ENCODE measurements at regions not wholly inside any gene's neighbourhood (a gene's known extent, or its start where the extent isn't known, plus 50 kb on each side); places are given as distances from the start of the nearest gene placed in this dataset.

DNA sequence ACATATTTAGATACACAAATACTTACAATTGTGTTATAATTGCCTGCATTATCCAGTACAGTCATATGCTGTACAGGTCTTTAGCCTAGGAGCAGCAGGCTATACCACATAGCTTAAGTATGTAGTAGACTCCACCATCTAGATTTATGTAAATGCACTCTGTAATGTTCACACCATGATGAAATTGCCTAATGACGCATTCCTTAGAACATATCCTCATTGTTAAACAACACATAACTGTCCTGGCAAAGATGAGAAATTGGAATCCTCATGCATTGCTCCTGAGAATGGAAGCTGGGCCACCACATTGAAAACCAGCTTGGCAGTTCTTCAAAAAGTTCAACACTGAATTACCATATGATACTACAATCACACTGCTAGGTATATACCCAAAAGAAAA is 1002.8 kb upstream of the CELF2 start:
- Histone ChIP-seq H3K4me3 (no peak overlapping the region), H3K36me3 (no peaks in the 10 kb centered on the region), H3K27me3 (no peaks in the 10 kb centered on the region), H3K27ac (no peak overlapping the region), H3K4me1 (no peaks in the 10 kb centered on the region), H3K9me3 (no peaks in the 10 kb centered on the region)
- TF ChIP-seq CTCF (IDR thresholded peaks at IDR 0.05) (no peak), POLR2A (IDR thresholded peaks at IDR 0.05) (no peak)
- DNase-seq, result no peak

- TF ChIP-seq POLR2A (IDR thresholded peaks at IDR 0.05) (no peak), CTCF (IDR thresholded peaks at IDR 0.05) (no peak)
- no peak overlapping the region for H3K27ac ChIP-seq
- H3K36me3 ChIP-seq, result no peaks in the 10 kb centered on the region
- no peaks in the 10 kb centered on the region for H3K27me3 ChIP-seq
- H3K4me1 ChIP-seq, result no peaks in the 10 kb centered on the region
- no peak for DNase-seq
- H3K9me3 ChIP-seq, result peaks cover 0 to 4% (median 0%) of the 10 kb centered on the region in 4 donors
- H3K4me3 ChIP-seq, result no peak overlapping the region
These were observed 1000.0 kb upstream of the CELF2 start for GRCh38 chr10:10017716-10018115.

DNA sequence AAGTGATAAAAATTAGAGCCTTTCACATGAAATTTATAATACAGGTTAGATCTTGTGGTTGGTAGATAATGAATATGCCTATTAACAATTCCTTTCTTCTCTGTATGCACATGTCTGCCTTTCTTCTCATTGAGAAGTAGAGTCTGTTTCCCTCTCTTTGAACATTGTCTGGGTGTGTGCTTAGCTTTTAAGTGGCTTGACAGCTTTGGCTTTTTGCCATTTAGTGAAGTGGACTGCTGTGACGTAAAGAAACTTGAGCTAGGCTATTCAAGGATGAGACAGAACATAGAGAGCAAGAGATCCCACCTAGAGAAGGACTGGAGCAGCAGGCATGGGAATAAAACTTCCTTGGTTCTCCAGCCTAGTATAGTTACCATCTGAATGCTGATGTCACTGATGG is 996.7 kb upstream of the CELF2 start:
- H3K36me3 ChIP-seq, result no peaks in the 10 kb centered on the region
- no peaks in the 10 kb centered on the region for H3K4me1 ChIP-seq
- H3K27me3 ChIP-seq, result no peaks in the 10 kb centered on the region
- H3K4me3 ChIP-seq, result no peak overlapping the region
- no peak for DNase-seq
- H3K27ac ChIP-seq, result no peak overlapping the region
- TF ChIP-seq POLR2A (IDR thresholded peaks at IDR 0.05) (no peak), CTCF (IDR thresholded peaks at IDR 0.05) (no peak)
- H3K9me3 ChIP-seq, result peaks cover 0 to 4% (median 0%) of the 10 kb centered on the region in 4 donors

DNA sequence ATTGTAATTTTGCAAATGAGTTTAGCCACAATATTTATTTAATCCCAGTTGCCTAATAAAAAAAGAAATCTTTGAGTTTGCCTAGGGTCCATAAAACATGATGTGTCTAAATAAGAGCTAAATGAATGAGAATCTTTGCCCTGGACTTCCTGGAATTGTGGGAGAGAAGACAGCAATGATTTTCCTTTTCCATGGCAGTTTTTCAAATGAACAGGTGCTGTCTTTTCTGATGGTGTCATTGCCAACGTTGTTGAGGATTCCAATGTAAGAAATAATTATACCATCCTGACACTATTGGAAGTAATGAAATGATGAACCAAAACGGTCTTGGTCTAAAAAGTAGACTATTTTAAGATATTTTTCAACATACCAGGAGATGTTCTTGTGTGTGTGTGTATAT is 984.7 kb upstream of the CELF2 start:
- no peak for DNase-seq
- H3K4me3 ChIP-seq, result no peak overlapping the region
- no peaks in the 10 kb centered on the region for H3K36me3 ChIP-seq
- no peak for TF ChIP-seq POLR2A (IDR thresholded peaks at IDR 0.05)
- TF ChIP-seq CTCF (IDR thresholded peaks at IDR 0.05), result no peak
- no peaks in the 10 kb centered on the region for H3K27me3 ChIP-seq
- no peaks in the 10 kb centered on the region for H3K9me3 ChIP-seq
- no peak overlapping the region for H3K27ac ChIP-seq
- H3K4me1 ChIP-seq, result no peaks in the 10 kb centered on the region

- Histone ChIP-seq H3K27ac (no peak overlapping the region), H3K4me1 (no peaks in the 10 kb centered on the region), H3K27me3 (no peaks in the 10 kb centered on the region), H3K9me3 (no peaks in the 10 kb centered on the region), H3K36me3 (no peaks in the 10 kb centered on the region), H3K4me3 (no peak overlapping the region)
- TF ChIP-seq CTCF (IDR thresholded peaks at IDR 0.05), result no peak
- TF ChIP-seq POLR2A (IDR thresholded peaks at IDR 0.05), result no peak
- DNase-seq, result no peak
These were observed 979.3 kb upstream of the CELF2 start for GRCh38 chr10:10038348-10038747.

GRCh38 chr10:10039595-10039994 is 978.1 kb upstream of the CELF2 start:
- no peak for DNase-seq

More at GRCh38 chr10:10039595-10039994, 978.1 kb upstream of the CELF2 start:
- Histone ChIP-seq H3K4me3 (no peak overlapping the region), H3K9me3 (no peaks in the 10 kb centered on the region), H3K27ac (no peak overlapping the region), H3K27me3 (no peaks in the 10 kb centered on the region), H3K4me1 (no peaks in the 10 kb centered on the region), H3K36me3 (no peaks in the 10 kb centered on the region)
- TF ChIP-seq POLR2A (IDR thresholded peaks at IDR 0.05) (no peak), CTCF (IDR thresholded peaks at IDR 0.05) (no peak)
